Stomach (tissue), 8 donors: ENCODE measurements at regions not wholly inside any gene's neighbourhood (a gene's known extent, or its start where the extent isn't known, plus 50 kb on each side); places are given as distances from the start of the nearest gene placed in this dataset.

Experiments
- DNase-seq, 2 donors: peaks; one replicate each; pipeline versions ENCODE4 v3.0.0 to v3.0.0-alpha.2; 2013 to 2019
- H3K27ac ChIP-seq, 5 donors: fragments of 200-600 bp in 4 of 5; sonication (generic) in 4 of 5; one replicate each; pipeline ENCODE4 v1.5.1; 2013 to 2019; ENCODE audit warnings: mild to moderate bottlenecking in 1 of 5, moderate library complexity in 1 of 5
- H3K27me3 ChIP-seq, 3 donors: fragments of 200-600 bp; sonication (generic); one replicate each; pipeline ENCODE4 v1.5.1; 2017 to 2019; ENCODE audit warnings: mixed run types in 1 of 3
- H3K36me3 ChIP-seq, 4 donors: fragments of 200-600 bp; sonication (generic); 1 replicate in 3 of 4; 2 replicates in 1 of 4; pipeline ENCODE4 v1.5.1; 2016 to 2019
- H3K4me1 ChIP-seq, 4 donors: fragments of 200-600 bp; sonication (generic); one replicate each; pipeline ENCODE4 v1.5.1; 2016 to 2019
- H3K4me3 ChIP-seq, 4 donors: fragments of 200-600 bp; sonication (generic) in 3 of 4; one replicate each; pipeline ENCODE4 v1.5.1; 2016 to 2019; ENCODE audit warnings: mild to moderate bottlenecking in 1 of 4
- H3K9me3 ChIP-seq, 4 donors: fragments of 200-600 bp; sonication (generic); one replicate each; pipeline ENCODE4 v1.5.1; 2016 to 2019
- EP300 ChIP-seq: sonication (generic); formaldehyde crosslinking; IDR thresholded peaks from one replicate; pipeline ENCODE4 v1.6.1; 2017; ENCODE audit warnings: antibody characterized with exemption
- POLR2A ChIP-seq, 4 donors: fragments of 450-650 bp; IDR thresholded peaks; one replicate each; pipeline ENCODE4 v1.6.1; 2016; ENCODE audit warnings: antibody characterized with exemption in 4 of 4, control low read depth in 2 of 4, mild to moderate bottlenecking in 1 of 4, moderate library complexity in 1 of 4
- POLR2AphosphoS5 ChIP-seq, 3 donors: sonication (generic); formaldehyde crosslinking; IDR thresholded peaks; one replicate each; pipeline ENCODE4 v1.6.1; 2016; ENCODE audit warnings: antibody characterized with exemption in 3 of 3
- whole genome bisulfite sequencing, 5 donors: extraction: QIAGEN DNeasy Blood & Tissue Kit in 3 of 5; methylation state at CpG; one replicate each; pipeline versions ENCODE4 v1.1.5 to v1.1.7; 2013 to 2018; 5-methylcytosine and 5-hydroxymethylcytosine counted together
- intact Hi-C: fragments of 100-400 bp; cut with DNase I; formaldehyde crosslinking; loops from one replicate; pipeline ENCODE4 v1.15.1; 2023; ENCODE audit warnings: low total_unique reads
- TF ChIP-seq, protein P1 (sequence below), 7 experiments: fragments of 450-650 bp in 4 of 7; fragments of 200-600 bp in 3 of 7; sonication (generic) in 3 of 7; IDR thresholded peaks; one replicate each; pipeline ENCODE4 v1.5.1; 2016 to 2019; ENCODE audit warnings: antibody characterized with exemption in 7 of 7, control low read depth in 2 of 7, mild to moderate bottlenecking in 1 of 7
- donor health status: healthy with polysubstance abuse.
- donor health status: Bipolar disorder and iron deficiency.
- donor health status: healthy.

- Histone ChIP-seq H3K4me3 (no peak overlapping the region), H3K36me3 (no peaks in the 10 kb centered on the region), H3K27ac (no peak overlapping the region), H3K27me3 (peaks cover 0 to 17% (median 0%) of the 10 kb centered on the region in 3 donors), H3K9me3 (no peaks in the 10 kb centered on the region), H3K4me1 (no peaks in the 10 kb centered on the region)
- WGBS, 5 donors: 63 to 89% (median 81%) methylated on average over 1 of the region's 1 CpG
- intact Hi-C loops: no loop called here
- TF ChIP-seq EP300: no peak
- DNase-seq: no peak
These were observed 58.3 kb upstream of the GGTLC1 start for GRCh38 chr20:24046888-24047287.

DNA sequence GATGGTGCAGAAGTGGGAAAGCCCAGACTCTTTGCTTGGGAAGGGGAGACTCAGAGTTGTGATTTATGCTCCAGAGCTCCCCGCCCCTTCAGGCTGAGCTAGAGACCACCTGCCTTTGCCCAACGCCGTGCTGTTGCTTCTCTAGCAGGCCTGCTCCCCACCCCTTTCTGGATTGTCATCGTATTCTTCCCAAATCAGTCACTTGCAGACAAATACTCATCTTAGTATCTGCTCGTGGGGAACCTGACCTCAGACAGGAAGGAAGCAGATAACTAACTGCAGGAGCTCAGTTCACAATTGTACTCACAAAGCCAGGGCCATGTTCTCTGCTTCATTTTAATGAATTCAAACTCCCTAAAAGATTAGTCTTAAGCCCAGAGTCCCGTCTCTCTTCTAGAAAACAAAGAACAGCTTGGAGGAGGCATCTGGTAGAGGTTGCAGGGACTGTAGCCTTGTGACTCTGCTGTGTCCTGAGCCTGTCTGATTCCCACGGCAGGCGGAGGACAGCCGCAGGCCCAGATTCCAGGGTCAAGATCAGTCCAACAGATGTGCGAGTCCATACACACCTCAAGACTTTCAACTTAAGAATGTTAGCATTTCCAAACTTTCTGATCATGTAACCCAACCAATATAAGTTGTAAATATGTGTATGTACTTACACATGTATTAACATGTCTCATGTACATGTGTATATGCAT lies 57.2 kb upstream of the GGTLC1 start:
- Histone ChIP-seq H3K4me1 (no peaks in the 10 kb centered on the region), H3K9me3 (no peaks in the 10 kb centered on the region), H3K27ac (no peak overlapping the region), H3K27me3 (peaks cover 0 to 11% (median 0%) of the 10 kb centered on the region in 3 donors), H3K4me3 (no peak overlapping the region), H3K36me3 (no peaks in the 10 kb centered on the region)
- WGBS, 5 donors: 58 to 69% (median 63%) methylated on average over 10 of the region's 10 CpGs
- TF ChIP-seq EP300: no peak
- DNase-seq: no peak
- intact Hi-C loops: no loop called here

DNA sequence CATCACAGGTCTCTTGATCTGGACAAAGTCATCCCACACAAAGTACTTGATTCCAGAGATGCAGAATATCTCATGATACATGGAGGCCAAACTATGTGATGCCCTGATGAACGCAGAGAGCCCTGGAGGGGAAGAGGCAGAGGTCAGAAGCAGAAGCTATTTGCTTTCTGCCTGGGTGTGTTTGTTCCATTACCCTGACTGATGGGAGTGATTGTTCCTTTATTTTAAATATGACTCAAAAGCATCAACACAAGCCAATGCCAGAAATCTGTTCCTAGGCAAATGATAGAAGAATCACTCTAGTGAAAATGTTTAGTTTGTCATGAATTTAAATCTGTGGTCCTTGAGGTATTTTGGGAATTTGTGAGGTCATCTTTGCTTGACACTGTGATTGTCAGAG lies 54.7 kb upstream of the GGTLC1 start:
- Histone ChIP-seq H3K4me3 (no peak overlapping the region), H3K36me3 (no peaks in the 10 kb centered on the region), H3K4me1 (no peaks in the 10 kb centered on the region), H3K9me3 (no peaks in the 10 kb centered on the region), H3K27me3 (no peaks in the 10 kb centered on the region), H3K27ac (no peak overlapping the region)
- DNase-seq: no peak
- TF ChIP-seq, protein P1, sequence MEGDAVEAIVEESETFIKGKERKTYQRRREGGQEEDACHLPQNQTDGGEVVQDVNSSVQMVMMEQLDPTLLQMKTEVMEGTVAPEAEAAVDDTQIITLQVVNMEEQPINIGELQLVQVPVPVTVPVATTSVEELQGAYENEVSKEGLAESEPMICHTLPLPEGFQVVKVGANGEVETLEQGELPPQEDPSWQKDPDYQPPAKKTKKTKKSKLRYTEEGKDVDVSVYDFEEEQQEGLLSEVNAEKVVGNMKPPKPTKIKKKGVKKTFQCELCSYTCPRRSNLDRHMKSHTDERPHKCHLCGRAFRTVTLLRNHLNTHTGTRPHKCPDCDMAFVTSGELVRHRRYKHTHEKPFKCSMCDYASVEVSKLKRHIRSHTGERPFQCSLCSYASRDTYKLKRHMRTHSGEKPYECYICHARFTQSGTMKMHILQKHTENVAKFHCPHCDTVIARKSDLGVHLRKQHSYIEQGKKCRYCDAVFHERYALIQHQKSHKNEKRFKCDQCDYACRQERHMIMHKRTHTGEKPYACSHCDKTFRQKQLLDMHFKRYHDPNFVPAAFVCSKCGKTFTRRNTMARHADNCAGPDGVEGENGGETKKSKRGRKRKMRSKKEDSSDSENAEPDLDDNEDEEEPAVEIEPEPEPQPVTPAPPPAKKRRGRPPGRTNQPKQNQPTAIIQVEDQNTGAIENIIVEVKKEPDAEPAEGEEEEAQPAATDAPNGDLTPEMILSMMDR (IDR thresholded peaks at IDR 0.05): no peak
- TF ChIP-seq EP300 (no peak), POLR2A (IDR thresholded peaks at IDR 0.05) (no peak), POLR2AphosphoS5 (IDR thresholded peaks at IDR 0.05) (no peak)
- intact Hi-C loops: no loop called here
- 28 to 44% (median 36%) methylated on average over 1 of the region's 1 CpG for WGBS, 5 donors

GRCh38 chr20:24042646-24043045 lies 54.1 kb upstream of the GGTLC1 start:
- Histone ChIP-seq H3K27ac (no peak overlapping the region), H3K27me3 (no peaks in the 10 kb centered on the region), H3K9me3 (no peaks in the 10 kb centered on the region), H3K36me3 (no peaks in the 10 kb centered on the region), H3K4me3 (no peak overlapping the region), H3K4me1 (no peaks in the 10 kb centered on the region)
- intact Hi-C loops: no loop called here
- TF ChIP-seq, protein P1 (IDR thresholded peaks at IDR 0.05): no peak
- no peak for TF ChIP-seq POLR2A (IDR thresholded peaks at IDR 0.05)
- TF ChIP-seq EP300: no peak
- TF ChIP-seq POLR2AphosphoS5 (IDR thresholded peaks at IDR 0.05): no peak
- no peak for DNase-seq
- WGBS, 5 donors: 75 to 90% (median 76%) methylated on average over 3 of the region's 3 CpGs

DNA sequence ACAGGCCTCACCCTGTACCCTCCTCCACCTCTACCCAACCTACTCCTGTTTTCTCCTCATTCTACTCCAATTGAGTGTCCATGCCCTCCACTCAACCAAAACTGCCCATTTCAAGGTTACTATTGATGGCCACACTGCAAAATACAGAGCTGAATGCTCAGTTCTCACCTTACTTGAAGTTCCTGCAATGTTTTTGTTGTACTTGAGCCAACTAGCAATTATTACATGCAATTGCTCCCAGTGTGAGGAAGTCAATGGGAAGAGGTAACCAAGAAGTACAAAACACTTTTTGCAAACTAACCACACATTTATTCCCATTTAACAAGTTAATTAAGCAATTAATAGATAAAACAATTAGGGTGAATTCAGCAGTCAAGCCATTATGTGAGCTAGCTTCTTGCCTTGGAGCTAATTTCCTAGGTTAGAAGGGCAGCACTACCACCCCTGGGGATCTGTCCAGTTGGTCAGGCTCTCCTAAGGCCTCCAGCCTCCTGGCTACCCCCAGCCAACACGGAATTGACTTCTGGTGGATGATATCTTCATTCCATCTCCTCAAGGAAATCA lies 52.4 kb upstream of the GGTLC1 start:
- Histone ChIP-seq H3K4me3 (no peak overlapping the region), H3K27ac (no peak overlapping the region), H3K36me3 (no peaks in the 10 kb centered on the region), H3K9me3 (no peaks in the 10 kb centered on the region), H3K4me1 (no peaks in the 10 kb centered on the region), H3K27me3 (no peaks in the 10 kb centered on the region)
- 60 to 70% (median 62%) methylated on average over 1 of the region's 1 CpG for WGBS, 5 donors
- intact Hi-C loops: no loop called here
- TF ChIP-seq, protein P1 (IDR thresholded peaks at IDR 0.05): no peak
- TF ChIP-seq EP300 (no peak), POLR2A (IDR thresholded peaks at IDR 0.05) (no peak), POLR2AphosphoS5 (IDR thresholded peaks at IDR 0.05) (no peak)
- no peak for DNase-seq
